ENCODE measurements at regions not wholly inside any gene's neighbourhood (a gene's known extent, or its start where the extent isn't known, plus 50 kb on each side); places are given as distances from the start of the nearest gene placed in this dataset.
A peak's percentile ranks its signal among the peaks of the same experiment; 100 is the strongest.
"Not testable (repeated sequence)": the region's sequence is repeated elsewhere in the genome, so short reads cannot be mapped to it uniquely, and the experiment has no call there.

DNA sequence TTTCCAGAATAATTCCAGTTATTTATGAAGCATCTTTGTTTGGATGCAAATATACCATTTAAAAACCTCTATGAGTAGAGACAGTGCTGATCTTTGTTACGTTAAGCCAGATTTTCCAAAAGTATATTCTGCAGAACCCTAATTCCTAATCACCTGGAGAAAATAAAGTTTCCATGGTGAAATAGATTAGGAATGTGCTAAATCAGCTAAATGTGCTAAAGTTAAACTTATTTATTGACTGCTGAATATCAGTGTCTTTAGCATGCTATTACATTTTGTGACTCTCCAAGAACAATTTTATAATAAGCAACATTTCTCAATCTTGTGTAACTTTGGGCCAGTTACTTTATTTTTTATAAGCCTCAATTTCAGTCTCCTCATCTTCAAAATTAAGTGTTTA lies 196.3 kb upstream of the NFIA start:
- no peak for DNase-seq

- no peak for DNase-seq
Measured at GRCh38 chr1:60880202-60880601, 202.2 kb upstream of the NFIA start.

DNA sequence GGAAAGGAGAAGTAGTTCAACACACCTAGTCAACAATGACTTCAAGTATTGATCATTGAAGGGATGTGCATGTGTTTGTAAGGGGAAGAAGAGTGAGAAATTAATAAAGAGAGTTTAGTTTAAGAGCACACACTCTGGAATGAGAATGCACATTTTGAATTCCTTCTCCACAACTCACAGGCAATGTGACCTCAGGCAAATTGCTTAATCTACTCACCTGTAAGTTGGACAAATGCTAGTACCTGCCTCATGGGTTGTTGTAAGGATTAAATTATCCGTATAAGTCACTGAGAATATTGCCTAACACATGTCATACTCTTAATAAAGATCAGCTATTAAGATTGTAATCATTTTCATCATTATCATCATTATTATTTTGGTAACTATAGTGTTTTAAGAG lies 204.0 kb upstream of the NFIA start:
- no peak for DNase-seq

GRCh38 chr1:60877376-60877775 lies 205.0 kb upstream of the NFIA start:
- DNase-seq: no peak

DNA sequence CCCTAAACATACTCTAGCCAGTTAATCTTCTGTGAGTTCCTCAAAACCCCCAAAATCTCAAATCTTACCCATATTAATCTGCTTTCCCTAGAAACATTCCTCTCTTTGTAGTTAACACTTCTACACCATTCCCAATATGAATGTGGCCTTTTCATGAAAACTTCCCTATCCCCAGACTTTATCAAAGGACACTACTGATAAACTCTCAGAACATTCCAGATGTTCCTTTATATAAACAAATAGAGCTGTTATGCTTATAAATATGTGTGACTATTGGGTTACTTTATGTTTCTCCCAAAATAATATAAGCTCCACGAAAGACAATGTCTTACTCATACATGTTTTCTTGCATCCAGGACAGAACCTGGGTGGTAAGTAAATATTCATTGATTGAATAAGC lies 205.4 kb upstream of the NFIA start:
- DNase-seq: no peak

- DNase-seq: no peak
Measured at GRCh38 chr1:60875138-60875537, 207.2 kb upstream of the NFIA start.

DNA sequence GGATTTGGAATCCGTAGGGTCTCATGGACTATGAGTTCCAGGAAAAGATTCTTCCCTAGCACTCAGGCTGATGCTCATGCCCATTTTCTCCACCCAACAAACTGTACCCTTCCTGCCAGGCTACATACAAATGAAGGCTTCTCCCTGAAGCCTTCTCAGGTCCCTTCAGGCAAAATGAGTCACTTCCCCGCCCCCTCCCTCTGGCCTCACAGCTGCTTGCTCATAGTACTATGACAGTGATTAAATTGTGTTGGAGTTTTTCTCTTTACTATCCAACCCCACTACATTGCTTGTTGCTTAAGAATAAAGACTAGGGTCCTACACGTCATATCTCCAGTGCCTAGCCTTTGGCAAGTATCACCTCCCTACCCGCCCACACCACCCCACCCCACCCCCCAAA lies 207.6 kb upstream of the NFIA start:
- no peak for DNase-seq

GRCh38 chr1:60873396-60873795 lies 209.0 kb upstream of the NFIA start:
- DNase-seq: not testable (repeated sequence)

DNA sequence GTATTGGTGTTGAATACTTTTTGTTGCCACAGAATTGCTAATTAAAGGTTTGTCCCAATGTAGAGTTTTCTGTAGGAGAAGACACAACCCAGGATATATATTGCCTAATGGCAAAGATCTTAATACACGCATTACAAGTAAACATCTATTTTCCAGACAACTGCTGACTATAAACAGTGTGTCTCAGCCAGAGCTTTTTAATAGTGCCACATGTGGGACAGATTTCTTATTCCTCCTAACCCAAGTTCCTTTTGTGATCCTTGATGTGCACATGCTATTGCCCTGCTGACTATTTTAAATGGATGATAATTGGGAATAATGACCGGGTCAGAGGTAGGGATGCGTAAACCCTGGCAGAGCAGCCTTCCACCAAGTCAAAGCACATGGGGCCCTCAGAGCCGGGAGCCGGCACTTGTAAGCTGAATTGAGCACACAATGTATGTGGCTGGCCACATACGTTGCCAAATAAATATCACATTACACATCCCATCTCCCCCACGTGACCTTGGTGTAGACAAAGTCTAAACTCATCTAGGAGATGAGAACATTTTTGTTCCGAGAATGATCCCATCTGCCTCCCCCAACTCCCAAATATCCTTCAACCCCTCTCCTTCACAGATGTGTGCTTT lies 209.8 kb upstream of the NFIA start:
- no peak for DNase-seq

DNA sequence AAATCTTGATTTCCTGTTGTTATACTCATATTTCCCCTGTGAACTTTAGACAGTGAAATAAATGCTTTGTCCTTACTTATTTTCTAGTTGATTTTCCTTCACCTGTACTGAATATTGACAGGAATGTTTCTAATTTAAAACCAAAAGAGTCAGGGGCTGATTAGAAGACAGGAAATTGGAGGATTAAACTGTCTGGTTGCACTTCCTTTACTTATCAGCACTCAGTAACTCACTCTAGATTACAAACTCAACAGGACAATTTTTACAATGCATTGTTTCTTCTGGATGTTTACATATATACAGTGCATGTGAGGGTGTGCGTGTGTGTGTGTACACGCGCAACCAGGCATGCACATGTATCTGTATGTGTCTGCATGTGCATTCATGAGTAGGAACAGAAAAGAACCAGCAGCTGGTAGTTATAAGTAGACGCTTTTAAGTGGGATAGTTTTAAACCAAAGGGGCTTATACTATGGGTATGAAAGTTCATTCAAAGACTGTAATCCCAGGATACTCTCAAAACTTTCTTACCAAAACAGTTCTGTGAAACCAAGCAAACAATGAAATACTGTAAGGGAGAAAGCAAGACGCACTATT lies 212.0 kb upstream of the NFIA start:
- no peak for DNase-seq

DNA sequence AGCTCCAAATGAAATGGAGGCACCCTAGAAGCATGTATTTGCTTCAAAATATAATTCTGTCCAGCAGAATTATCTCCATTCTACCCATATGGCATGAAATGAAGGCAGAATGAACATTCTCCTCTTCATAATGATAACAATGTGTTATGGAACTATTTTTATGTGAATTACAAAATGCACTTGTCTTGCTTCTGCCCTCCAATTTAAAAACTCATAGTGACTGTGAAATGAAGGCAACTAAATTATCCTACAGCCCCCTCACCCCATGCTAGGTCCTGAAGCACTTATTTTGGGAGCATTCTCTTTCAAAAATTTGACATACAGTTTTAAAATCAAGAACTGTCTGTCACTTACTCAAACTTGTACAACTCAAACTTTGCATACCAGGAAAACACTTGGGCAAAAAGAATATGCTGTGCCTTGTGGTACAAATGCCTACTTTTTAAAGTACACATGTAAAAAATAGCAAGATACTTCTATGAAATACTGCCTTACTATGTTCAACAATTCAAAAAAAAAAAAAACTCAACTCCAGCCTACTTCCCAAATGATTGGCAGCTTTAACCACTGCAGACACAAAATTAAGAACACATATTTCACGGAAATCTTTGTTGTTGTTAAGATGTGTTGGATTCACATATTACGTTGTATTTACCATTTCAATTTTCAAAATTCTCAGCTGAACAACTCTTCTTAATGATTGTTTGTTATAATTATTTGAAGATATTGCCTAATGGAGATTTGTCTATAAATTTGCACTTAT lies 213.3 kb upstream of the NFIA start:
- no peak for DNase-seq

DNA sequence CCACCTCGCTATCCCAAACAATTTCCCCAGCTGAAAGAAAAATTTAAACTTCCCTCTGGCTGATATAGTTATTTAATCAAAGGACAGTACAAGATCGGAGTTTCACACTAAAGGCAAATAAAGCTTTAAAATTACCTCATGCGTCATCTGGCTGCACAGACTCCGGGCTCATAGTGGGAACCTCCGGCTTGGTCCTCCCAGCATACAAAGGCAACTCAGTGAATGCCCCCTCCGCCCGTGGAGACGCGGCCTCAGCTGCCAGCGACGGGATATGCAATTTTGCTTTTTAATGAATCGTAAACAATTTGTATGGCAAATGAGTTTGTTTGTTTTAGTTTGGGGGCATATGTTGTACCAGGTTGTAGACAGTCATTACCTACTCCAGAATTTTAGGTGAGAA lies 214.6 kb upstream of the NFIA start:
- DNase-seq: no peak

DNA sequence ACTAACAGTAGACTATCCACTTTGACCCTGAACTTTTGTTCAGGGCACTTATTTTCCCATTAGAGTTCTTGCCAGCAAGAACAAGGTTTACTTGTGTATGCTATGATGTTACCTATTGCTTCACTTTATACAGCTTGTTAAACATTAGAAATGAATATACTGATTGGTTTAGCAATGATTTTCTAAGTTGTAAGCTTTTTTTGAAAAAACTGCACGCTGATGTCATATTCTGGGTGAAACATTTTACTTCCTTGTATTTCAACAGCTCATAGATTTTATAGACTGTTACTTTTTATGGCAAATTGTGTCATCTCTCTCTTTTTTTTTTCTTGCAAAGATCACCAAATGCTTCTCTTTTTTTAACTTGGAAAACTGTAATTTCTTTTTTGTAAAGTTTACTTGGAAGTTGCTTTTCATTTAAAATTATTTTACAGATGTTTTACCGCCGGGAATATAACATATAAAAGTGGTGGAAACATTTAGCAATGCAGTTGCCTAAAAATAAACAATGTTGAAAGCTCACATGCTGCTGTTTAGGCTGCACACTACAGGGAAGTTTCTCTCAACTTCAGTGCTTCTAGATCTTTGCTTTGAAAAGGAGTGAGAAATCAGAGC lies 215.3 kb upstream of the NFIA start:
- DNase-seq: no peak

- DNase-seq: no peak
Measured at GRCh38 chr1:60866226-60866900, 216.0 kb upstream of the NFIA start.

DNA sequence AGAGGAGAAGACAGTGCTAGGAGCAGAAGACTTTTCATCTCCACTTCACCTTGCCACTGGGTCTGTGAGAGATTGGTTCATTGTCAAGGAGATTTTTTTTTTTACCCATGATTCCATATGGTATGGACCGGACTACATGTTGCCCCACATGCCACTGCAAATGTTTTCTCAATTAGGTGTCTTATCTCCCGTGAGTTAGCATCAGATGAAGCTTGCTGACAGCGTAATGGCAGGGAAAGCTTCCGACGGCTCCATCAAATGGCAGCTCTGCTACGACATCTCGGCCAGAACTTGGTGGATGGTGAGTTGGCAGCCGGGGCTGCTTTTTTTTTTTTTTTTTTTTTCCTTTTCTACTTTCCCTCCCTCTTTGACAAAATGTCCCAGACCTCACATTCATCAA lies 217.2 kb upstream of the NFIA start:
- DNase-seq: no peak

DNA sequence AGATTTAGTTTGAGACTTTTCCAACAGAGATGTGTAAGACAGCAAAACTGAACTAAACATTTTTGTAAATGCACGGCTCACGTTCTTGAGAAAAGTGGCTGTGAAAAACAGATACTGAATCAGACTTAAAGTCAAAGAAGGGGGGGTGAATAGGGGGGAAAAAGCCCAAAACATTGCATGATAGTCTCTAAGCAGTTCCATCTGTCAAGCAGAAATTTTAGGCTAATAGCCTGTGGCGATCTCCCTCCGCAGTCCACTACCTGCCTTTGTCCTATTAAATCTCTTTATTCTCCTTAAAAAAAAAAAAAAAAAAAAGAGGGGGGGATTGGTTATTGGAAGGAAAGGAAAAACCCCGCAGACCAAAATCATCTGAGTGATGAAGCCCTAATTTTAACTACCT lies 217.6 kb upstream of the NFIA start:
- DNase-seq: no peak

DNA sequence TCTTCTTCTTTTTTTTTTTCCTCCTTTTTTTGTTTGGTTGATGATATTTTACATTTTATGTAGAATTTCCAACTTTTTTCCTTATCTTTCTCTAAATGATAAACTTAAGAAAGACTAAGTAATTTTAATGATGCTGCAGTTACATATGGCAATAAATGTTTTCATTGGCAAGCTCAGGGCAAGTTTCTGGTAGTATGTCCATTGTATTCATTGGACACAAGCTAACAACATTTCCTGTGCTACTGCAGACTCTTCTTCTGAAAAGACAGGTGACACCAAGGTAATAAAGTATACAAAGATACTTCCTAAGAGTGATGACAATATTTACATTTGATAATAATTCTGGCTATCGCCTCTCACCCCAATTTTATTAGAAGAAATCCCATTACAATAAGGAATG lies 219.2 kb upstream of the NFIA start:
- DNase-seq: no peak

DNA sequence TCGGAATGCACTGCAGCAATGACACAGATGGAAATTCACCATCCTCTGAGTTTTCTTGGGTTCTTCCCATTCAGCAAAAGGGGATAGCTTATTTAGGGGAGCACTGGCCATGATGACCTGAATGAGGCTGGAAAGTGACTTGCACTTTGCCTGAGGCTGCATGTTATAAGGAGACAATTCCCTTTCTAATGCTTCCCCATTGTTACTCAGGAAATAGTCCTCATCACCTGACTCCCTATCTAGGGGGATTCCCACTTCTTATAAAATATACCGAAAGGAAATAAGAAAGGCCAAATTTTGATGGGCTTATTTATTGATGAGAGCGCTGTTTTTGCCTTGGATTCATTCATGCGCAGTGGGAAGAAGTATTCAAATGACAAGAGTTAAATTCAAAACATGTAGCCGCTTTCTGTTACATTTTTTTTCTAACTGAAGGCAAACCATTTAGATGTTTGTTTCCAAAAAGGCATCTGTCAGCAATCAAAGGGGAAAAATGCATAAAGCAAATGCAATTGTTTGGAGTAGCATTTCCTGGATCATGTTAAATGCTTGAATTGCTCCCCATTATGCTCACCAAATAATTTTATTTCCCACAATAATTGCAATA lies 220.3 kb upstream of the NFIA start:
- no peak for DNase-seq

GRCh38 chr1:60859111-60859510 lies 223.2 kb upstream of the NFIA start:
- DNase-seq: no peak

GRCh38 chr1:60857851-60858250 lies 224.5 kb upstream of the NFIA start:
- DNase-seq: no peak

DNA sequence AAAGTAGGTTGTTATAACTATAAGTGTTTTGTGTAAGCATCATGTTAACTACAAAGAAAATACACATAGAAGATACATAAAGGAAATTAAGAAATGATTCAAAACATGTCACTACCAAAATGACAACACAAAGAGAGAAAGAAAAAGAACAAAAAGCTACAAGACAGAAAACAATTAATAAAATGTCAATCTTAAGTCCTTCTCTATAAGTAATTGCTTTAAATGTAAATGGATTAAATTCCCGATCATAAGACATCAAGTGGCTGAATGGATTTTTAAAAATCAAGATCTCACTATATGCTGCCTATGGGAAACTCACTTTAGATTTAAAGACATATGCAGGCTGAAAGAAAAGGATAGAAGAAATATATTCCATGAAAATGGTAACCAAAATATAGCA lies 232.3 kb upstream of the NFIA start:
- no peak for DNase-seq

GRCh38 chr1:60849401-60849800 lies 233.0 kb upstream of the NFIA start:
- DNase-seq: no peak

DNA sequence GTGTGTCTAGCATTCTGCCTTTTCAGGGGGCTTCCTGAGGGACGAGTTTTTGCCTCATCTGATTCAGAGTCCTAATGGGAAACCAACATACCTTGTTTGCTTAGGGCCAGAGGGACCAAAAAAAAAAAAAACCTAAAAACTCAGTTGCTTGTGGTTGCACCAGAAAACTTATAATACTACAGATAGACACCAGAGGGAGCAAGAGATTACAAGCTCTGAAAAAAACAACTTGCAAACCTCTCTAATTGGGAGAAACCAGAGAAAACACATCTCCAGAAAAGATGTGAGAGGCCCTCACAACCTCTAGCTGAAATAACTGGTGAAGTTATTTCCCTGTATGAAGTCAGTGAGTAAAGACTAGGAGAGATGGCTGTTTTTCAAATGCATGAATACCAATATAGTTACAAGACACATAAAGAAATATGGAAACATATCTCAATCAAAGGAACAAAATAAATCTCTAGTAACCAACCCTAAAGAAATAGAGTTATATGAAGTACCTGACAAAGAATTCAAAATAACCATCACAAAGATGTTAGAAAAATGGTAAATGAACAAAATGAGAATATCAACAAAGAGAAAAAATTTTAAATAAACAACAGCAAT lies 233.7 kb upstream of the NFIA start:
- peak; percentile 77 for DNase-seq
